ENCODE measurements at regions not wholly inside any gene's neighbourhood (a gene's known extent, or its start where the extent isn't known, plus 50 kb on each side); places are given as distances from the start of the nearest gene placed in this dataset.

- Mint-ChIP-seq H3K4me1 (peaks cover 3% of the 10 kb centered on the region), H3K27ac (no peak overlapping the region), H3K27me3 (peaks cover 3% of the 10 kb centered on the region), H3K4me3 (no peak overlapping the region), H3K9me3 (no peaks in the 10 kb centered on the region), H3K36me3 (no peaks in the 10 kb centered on the region)
Observed at GRCh38 chr10:78758176-78758575, 310.6 kb upstream of the ZMIZ1 start.

- Mint-ChIP-seq H3K9me3 (no peaks in the 10 kb centered on the region), H3K27ac (peak overlapping the region; percentile 42), H3K36me3 (no peaks in the 10 kb centered on the region), H3K4me3 (no peak overlapping the region), H3K4me1 (peaks cover 3% of the 10 kb centered on the region), H3K27me3 (no peaks in the 10 kb centered on the region)
Observed at GRCh38 chr10:78759456-78760120, 309.2 kb upstream of the ZMIZ1 start.

- H3K4me1 Mint-ChIP-seq: peaks cover 3% of the 10 kb centered on the region
- no peaks in the 10 kb centered on the region for H3K36me3 Mint-ChIP-seq
- no peak overlapping the region for H3K27ac Mint-ChIP-seq
- H3K9me3 Mint-ChIP-seq: no peaks in the 10 kb centered on the region
- no peaks in the 10 kb centered on the region for H3K27me3 Mint-ChIP-seq
- no peak overlapping the region for H3K4me3 Mint-ChIP-seq
Observed at GRCh38 chr10:78760463-78761310, 308.1 kb upstream of the ZMIZ1 start.

- H3K36me3 Mint-ChIP-seq: no peaks in the 10 kb centered on the region
- peaks cover 3% of the 10 kb centered on the region for H3K4me1 Mint-ChIP-seq
- H3K4me3 Mint-ChIP-seq: no peak overlapping the region
- H3K27ac Mint-ChIP-seq: no peak overlapping the region
- no peaks in the 10 kb centered on the region for H3K9me3 Mint-ChIP-seq
- no peaks in the 10 kb centered on the region for H3K27me3 Mint-ChIP-seq
Observed at GRCh38 chr10:78761311-78761781, 307.4 kb upstream of the ZMIZ1 start.

- H3K27me3 Mint-ChIP-seq: no peaks in the 10 kb centered on the region
- no peak overlapping the region for H3K4me3 Mint-ChIP-seq
- H3K9me3 Mint-ChIP-seq: no peaks in the 10 kb centered on the region
- no peaks in the 10 kb centered on the region for H3K36me3 Mint-ChIP-seq
- H3K27ac Mint-ChIP-seq: no peak overlapping the region
- H3K4me1 Mint-ChIP-seq: no peaks in the 10 kb centered on the region
Observed at GRCh38 chr10:78762086-78762630, 306.6 kb upstream of the ZMIZ1 start.

- Mint-ChIP-seq H3K27ac (no peak overlapping the region), H3K9me3 (no peaks in the 10 kb centered on the region), H3K27me3 (no peaks in the 10 kb centered on the region), H3K4me3 (no peak overlapping the region), H3K36me3 (no peaks in the 10 kb centered on the region), H3K4me1 (no peaks in the 10 kb centered on the region)
Observed at GRCh38 chr10:78763234-78763633, 305.5 kb upstream of the ZMIZ1 start.

- Mint-ChIP-seq H3K4me1 (no peaks in the 10 kb centered on the region), H3K27me3 (no peaks in the 10 kb centered on the region), H3K4me3 (no peak overlapping the region), H3K36me3 (no peaks in the 10 kb centered on the region), H3K27ac (no peak overlapping the region), H3K9me3 (no peaks in the 10 kb centered on the region)
Observed at GRCh38 chr10:78763651-78764395, 304.9 kb upstream of the ZMIZ1 start.

GRCh38 chr10:78764436-78764835, 304.3 kb upstream of the ZMIZ1 start:
- H3K27ac Mint-ChIP-seq: no peak overlapping the region
- H3K4me3 Mint-ChIP-seq: no peak overlapping the region
- H3K4me1 Mint-ChIP-seq: no peaks in the 10 kb centered on the region

GRCh38 chr10:78764846-78765430, 303.8 kb upstream of the ZMIZ1 start:
- H3K36me3 Mint-ChIP-seq: no peaks in the 10 kb centered on the region
- no peak overlapping the region for H3K4me3 Mint-ChIP-seq
- no peaks in the 10 kb centered on the region for H3K27me3 Mint-ChIP-seq
- no peaks in the 10 kb centered on the region for H3K4me1 Mint-ChIP-seq
- H3K9me3 Mint-ChIP-seq: no peaks in the 10 kb centered on the region
- no peak overlapping the region for H3K27ac Mint-ChIP-seq

More at GRCh38 chr10:78764436-78764835, 304.3 kb upstream of the ZMIZ1 start:
- no peaks in the 10 kb centered on the region for H3K9me3 Mint-ChIP-seq
- no peaks in the 10 kb centered on the region for H3K27me3 Mint-ChIP-seq
- no peaks in the 10 kb centered on the region for H3K36me3 Mint-ChIP-seq

- no peaks in the 10 kb centered on the region for H3K9me3 Mint-ChIP-seq
- H3K27me3 Mint-ChIP-seq: no peaks in the 10 kb centered on the region
- no peak overlapping the region for H3K27ac Mint-ChIP-seq
- H3K4me1 Mint-ChIP-seq: no peaks in the 10 kb centered on the region
- no peak overlapping the region for H3K4me3 Mint-ChIP-seq
- no peaks in the 10 kb centered on the region for H3K36me3 Mint-ChIP-seq
Observed at GRCh38 chr10:78765726-78766335, 302.9 kb upstream of the ZMIZ1 start.

GRCh38 chr10:78766603-78767002, 302.2 kb upstream of the ZMIZ1 start:
- no peak overlapping the region for H3K27ac Mint-ChIP-seq
- no peaks in the 10 kb centered on the region for H3K27me3 Mint-ChIP-seq
- H3K4me1 Mint-ChIP-seq: no peaks in the 10 kb centered on the region
- no peaks in the 10 kb centered on the region for H3K9me3 Mint-ChIP-seq
- no peak overlapping the region for H3K4me3 Mint-ChIP-seq
- H3K36me3 Mint-ChIP-seq: no peaks in the 10 kb centered on the region

GRCh38 chr10:78768041-78768835, 300.5 kb upstream of the ZMIZ1 start:
- Mint-ChIP-seq H3K36me3 (no peaks in the 10 kb centered on the region), H3K4me3 (no peak overlapping the region), H3K4me1 (no peaks in the 10 kb centered on the region), H3K27ac (no peak overlapping the region), H3K27me3 (no peaks in the 10 kb centered on the region), H3K9me3 (no peaks in the 10 kb centered on the region)

- Mint-ChIP-seq H3K27ac (no peak overlapping the region), H3K4me1 (no peaks in the 10 kb centered on the region), H3K4me3 (no peak overlapping the region), H3K27me3 (no peaks in the 10 kb centered on the region), H3K9me3 (no peaks in the 10 kb centered on the region), H3K36me3 (no peaks in the 10 kb centered on the region)
Observed at GRCh38 chr10:78768876-78769275, 299.9 kb upstream of the ZMIZ1 start.

GRCh38 chr10:78769526-78769925, 299.2 kb upstream of the ZMIZ1 start:
- Mint-ChIP-seq H3K4me1 (no peaks in the 10 kb centered on the region), H3K27ac (peak overlapping the region; percentile 33), H3K9me3 (no peaks in the 10 kb centered on the region), H3K36me3 (no peaks in the 10 kb centered on the region), H3K27me3 (no peaks in the 10 kb centered on the region), H3K4me3 (no peak overlapping the region)

Measured in activated naive CD4-positive, alpha-beta T cell treated with anti-CD3 and anti-CD28 coated beads, Interleukin-2, amount 50 U/mL, for 24 hours (primary cell).